ENCODE measurements at regions not wholly inside any gene's neighbourhood (a gene's known extent, or its start where the extent isn't known, plus 50 kb on each side); places are given as distances from the start of the nearest gene placed in this dataset.

DNA sequence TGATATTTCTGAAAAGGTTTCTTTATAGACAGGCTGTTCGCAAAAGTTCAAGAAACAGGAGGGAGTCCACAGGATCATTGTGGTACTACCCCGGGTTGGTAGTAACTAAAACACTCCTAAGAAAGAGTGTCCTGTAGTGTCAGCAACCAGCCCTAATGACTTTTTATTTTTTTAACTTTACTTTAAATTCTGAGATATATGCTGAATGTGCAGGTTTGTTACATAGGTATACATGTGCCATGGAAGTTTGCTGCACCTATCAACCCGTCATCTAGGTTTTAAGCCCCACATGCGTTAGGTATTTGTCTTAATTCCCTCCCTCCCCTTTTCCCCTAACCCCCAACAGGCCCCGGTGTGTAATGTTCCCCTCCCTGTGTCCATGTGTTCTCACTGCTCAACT lies 1396.9 kb upstream of the ZEB2 start:
- H3K4me3 ChIP-seq (ENCODE audit: low read depth in 1 of 3, low read length in 3 of 3) = no peak overlapping the region
- H3K36me3 ChIP-seq (ENCODE audit: control insufficient read depth in 3 of 3, insufficient read depth in 2 of 3, low read depth in 1 of 3, low read length in 3 of 3) = no peaks in the 10 kb centered on the region
- no peaks in the 10 kb centered on the region for H3K4me1 ChIP-seq (ENCODE audit: control insufficient read depth in 3 of 3, insufficient read depth in 2 of 3, low read depth in 1 of 3, low read length in 2 of 3)
- no peaks in the 10 kb centered on the region for H3K9me3 ChIP-seq (ENCODE audit: control insufficient read depth in 2 of 2, insufficient read depth in 1 of 2, low read depth in 1 of 2, low read length in 1 of 2)
- H3K27me3 ChIP-seq (ENCODE audit: control insufficient read depth in 3 of 3, insufficient read depth in 3 of 3, low read length in 3 of 3) = no peaks in the 10 kb centered on the region
- no peak for DNase-seq
- FAIRE-seq = no peak
- no peak overlapping the region for H3K27ac ChIP-seq (ENCODE audit: low read depth in 1 of 3, low read length in 2 of 3)
- WGBS, 3 donors = 87 to 95% (median 95%) methylated on average over 5 of the region's 5 CpGs

DNA sequence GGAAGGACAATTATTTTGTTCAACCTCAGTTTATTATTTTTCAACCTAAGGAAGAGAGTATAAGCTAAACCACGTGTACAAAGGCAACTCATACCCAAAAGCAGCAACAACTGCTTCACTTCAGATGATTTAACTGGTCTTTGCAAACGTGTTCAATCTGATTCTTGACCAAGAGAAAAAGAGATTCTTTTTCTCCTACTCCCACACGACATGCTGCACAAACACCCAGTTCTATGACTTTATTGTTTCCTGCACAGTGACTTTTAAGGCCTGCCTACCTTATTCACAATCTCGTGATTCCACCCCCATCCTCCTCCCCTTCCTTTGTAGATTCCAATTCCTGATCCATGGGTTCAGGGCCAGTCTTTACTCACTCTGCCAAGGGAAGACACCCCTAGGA lies 1394.8 kb upstream of the ZEB2 start:
- WGBS, 3 donors = 46 to 78% (median 56%) methylated on average over 4 of the region's 4 CpGs
- no peaks in the 10 kb centered on the region for H3K4me1 ChIP-seq (ENCODE audit: control insufficient read depth in 3 of 3, insufficient read depth in 2 of 3, low read depth in 1 of 3, low read length in 2 of 3)

DNA sequence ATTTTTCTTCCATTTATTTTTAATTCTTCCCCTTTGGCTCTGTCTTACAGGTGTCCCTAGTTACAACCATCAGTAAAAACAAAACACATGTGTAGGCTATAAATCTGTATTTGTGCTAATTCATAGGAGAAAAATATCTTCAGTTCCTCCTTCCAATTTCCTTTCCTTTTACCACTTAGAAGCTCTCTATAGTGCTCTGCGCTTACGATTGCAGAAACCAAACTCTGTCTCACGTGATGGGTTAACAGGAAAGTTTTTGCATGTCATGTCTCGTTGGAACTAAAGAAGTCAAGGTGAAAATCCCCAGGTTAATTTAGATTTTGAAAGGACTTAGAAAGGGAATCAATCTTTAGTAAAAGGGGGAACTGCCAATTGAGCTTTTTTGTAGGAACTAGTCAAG lies 1390.5 kb upstream of the ZEB2 start:
- WGBS, 3 donors = 61 to 75% (median 71%) methylated on average over 4 of the region's 4 CpGs
- FAIRE-seq = no peak

More for the DNA sequence above, 1394.8 kb upstream of the ZEB2 start:
- Histone ChIP-seq H3K27ac (ENCODE audit: low read depth in 1 of 3, low read length in 2 of 3) (no peak overlapping the region), H3K9me3 (ENCODE audit: control insufficient read depth in 2 of 2, insufficient read depth in 1 of 2, low read depth in 1 of 2, low read length in 1 of 2) (no peaks in the 10 kb centered on the region), H3K27me3 (ENCODE audit: control insufficient read depth in 3 of 3, insufficient read depth in 3 of 3, low read length in 3 of 3) (no peaks in the 10 kb centered on the region), H3K36me3 (ENCODE audit: control insufficient read depth in 3 of 3, insufficient read depth in 2 of 3, low read depth in 1 of 3, low read length in 3 of 3) (no peaks in the 10 kb centered on the region), H3K4me3 (ENCODE audit: low read depth in 1 of 3, low read length in 3 of 3) (no peak overlapping the region)
- FAIRE-seq = no peak
- DNase-seq = no peak

DNA sequence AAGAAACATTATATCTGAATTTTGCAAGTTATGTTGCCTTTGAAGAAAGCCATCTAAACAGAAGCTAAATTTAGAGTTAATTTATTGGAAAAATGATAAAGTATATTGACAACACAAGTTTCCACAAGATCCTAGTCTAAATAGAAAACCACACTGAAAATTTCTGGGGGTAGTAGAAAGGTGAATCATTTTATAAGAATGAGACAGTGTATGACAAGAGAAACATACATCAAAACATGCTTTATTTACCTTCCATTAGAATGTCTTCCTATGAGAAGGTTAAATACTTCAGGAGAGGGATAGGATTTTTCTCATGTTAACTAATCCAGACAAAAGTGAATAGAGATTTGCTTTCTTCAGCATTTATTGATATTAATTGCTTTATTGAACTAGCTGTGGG lies 1389.8 kb upstream of the ZEB2 start:
- H3K36me3 ChIP-seq (ENCODE audit: control insufficient read depth in 3 of 3, insufficient read depth in 2 of 3, low read depth in 1 of 3, low read length in 3 of 3) = no peaks in the 10 kb centered on the region
- FAIRE-seq = no peak

More for the DNA sequence above, 1390.5 kb upstream of the ZEB2 start:
- no peak for DNase-seq
- no peaks in the 10 kb centered on the region for H3K4me1 ChIP-seq (ENCODE audit: control insufficient read depth in 3 of 3, insufficient read depth in 2 of 3, low read depth in 1 of 3, low read length in 2 of 3)
- H3K27ac ChIP-seq (ENCODE audit: low read depth in 1 of 3, low read length in 2 of 3) = no peak overlapping the region
- H3K4me3 ChIP-seq (ENCODE audit: low read depth in 1 of 3, low read length in 3 of 3) = no peak overlapping the region
- H3K36me3 ChIP-seq (ENCODE audit: control insufficient read depth in 3 of 3, insufficient read depth in 2 of 3, low read depth in 1 of 3, low read length in 3 of 3) = no peaks in the 10 kb centered on the region
- H3K9me3 ChIP-seq (ENCODE audit: control insufficient read depth in 2 of 2, insufficient read depth in 1 of 2, low read depth in 1 of 2, low read length in 1 of 2) = no peaks in the 10 kb centered on the region
- H3K27me3 ChIP-seq (ENCODE audit: control insufficient read depth in 3 of 3, insufficient read depth in 3 of 3, low read length in 3 of 3) = no peaks in the 10 kb centered on the region

DNA sequence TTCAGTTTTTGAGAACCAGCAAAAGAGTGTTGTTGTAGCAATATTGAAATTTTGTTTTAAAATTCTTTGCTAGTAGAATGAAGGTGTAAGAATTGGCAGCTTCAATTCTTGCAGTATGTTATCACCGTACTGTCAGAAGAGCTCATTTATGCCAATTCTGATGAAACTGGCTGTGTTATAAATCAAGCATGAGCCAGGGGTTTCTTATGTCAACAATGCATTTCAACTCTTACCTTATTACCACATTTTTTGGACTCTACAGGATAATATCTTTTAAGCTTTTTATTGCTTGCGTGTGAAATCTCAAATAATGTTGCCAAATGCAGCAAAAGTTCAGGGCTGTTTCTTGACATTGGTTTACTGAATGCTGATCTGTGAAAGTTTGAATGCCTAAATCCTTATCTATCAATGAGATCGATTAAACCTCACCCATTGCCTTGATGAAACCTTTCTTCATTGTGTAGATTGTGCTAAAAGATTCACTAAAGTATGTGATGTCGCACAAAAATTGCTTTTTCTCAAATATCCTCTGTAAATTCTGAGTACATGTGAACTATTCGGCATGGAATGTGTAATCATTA lies 1389.3 kb upstream of the ZEB2 start:
- WGBS, 3 donors = 41 to 70% (median 54%) methylated on average over 5 of the region's 5 CpGs
- FAIRE-seq = no peak
- Histone ChIP-seq H3K27ac (ENCODE audit: low read depth in 1 of 3, low read length in 2 of 3) (no peak overlapping the region), H3K36me3 (ENCODE audit: control insufficient read depth in 3 of 3, insufficient read depth in 2 of 3, low read depth in 1 of 3, low read length in 3 of 3) (no peaks in the 10 kb centered on the region), H3K27me3 (ENCODE audit: control insufficient read depth in 3 of 3, insufficient read depth in 3 of 3, low read length in 3 of 3) (no peaks in the 10 kb centered on the region), H3K4me3 (ENCODE audit: low read depth in 1 of 3, low read length in 3 of 3) (no peak overlapping the region), H3K9me3 (ENCODE audit: control insufficient read depth in 2 of 2, insufficient read depth in 1 of 2, low read depth in 1 of 2, low read length in 1 of 2) (no peaks in the 10 kb centered on the region), H3K4me1 (ENCODE audit: control insufficient read depth in 3 of 3, insufficient read depth in 2 of 3, low read depth in 1 of 3, low read length in 2 of 3) (no peaks in the 10 kb centered on the region)
- no peak for DNase-seq

More for the DNA sequence above, 1389.8 kb upstream of the ZEB2 start:
- Histone ChIP-seq H3K27me3 (ENCODE audit: control insufficient read depth in 3 of 3, insufficient read depth in 3 of 3, low read length in 3 of 3) (no peaks in the 10 kb centered on the region), H3K27ac (ENCODE audit: low read depth in 1 of 3, low read length in 2 of 3) (no peak overlapping the region), H3K9me3 (ENCODE audit: control insufficient read depth in 2 of 2, insufficient read depth in 1 of 2, low read depth in 1 of 2, low read length in 1 of 2) (no peaks in the 10 kb centered on the region), H3K4me1 (ENCODE audit: control insufficient read depth in 3 of 3, insufficient read depth in 2 of 3, low read depth in 1 of 3, low read length in 2 of 3) (no peaks in the 10 kb centered on the region), H3K4me3 (ENCODE audit: low read depth in 1 of 3, low read length in 3 of 3) (no peak overlapping the region)
- DNase-seq = no peak

DNA sequence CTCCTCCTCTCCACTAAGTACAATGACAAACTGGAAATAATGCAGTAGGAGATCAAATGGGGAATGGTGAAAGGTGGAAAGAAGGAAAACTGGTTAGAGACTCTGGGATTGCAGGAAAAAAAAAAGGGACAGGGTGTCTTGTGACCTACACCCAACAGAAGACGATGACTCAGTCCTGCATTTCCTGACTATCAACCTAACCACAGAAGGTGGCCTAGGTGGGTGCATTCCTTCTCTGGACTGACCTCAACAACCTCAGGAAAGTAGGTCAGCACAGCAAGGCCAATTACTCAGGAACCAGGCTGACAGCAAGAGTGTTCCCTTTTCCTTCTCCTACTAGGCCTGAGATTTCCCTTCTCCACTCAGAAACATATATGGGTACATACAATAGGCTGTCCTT lies 1386.4 kb upstream of the ZEB2 start:
- H3K4me3 ChIP-seq (ENCODE audit: low read depth in 1 of 3, low read length in 3 of 3) = no peak overlapping the region
- H3K27ac ChIP-seq (ENCODE audit: low read depth in 1 of 3, low read length in 2 of 3) = no peak overlapping the region
- FAIRE-seq = no peak
- H3K36me3 ChIP-seq (ENCODE audit: control insufficient read depth in 3 of 3, insufficient read depth in 2 of 3, low read depth in 1 of 3, low read length in 3 of 3) = no peaks in the 10 kb centered on the region
- H3K27me3 ChIP-seq (ENCODE audit: control insufficient read depth in 3 of 3, insufficient read depth in 3 of 3, low read length in 3 of 3) = no peaks in the 10 kb centered on the region
- H3K4me1 ChIP-seq (ENCODE audit: control insufficient read depth in 3 of 3, insufficient read depth in 2 of 3, low read depth in 1 of 3, low read length in 2 of 3) = no peaks in the 10 kb centered on the region
- 53 to 71% (median 70%) methylated on average over 1 of the region's 1 CpG for WGBS, 3 donors
- peaks cover 0 to 5% of the 10 kb centered on the region in 2 donors for H3K9me3 ChIP-seq (ENCODE audit: control insufficient read depth in 2 of 2, insufficient read depth in 1 of 2, low read depth in 1 of 2, low read length in 1 of 2)
- no peak for DNase-seq

DNA sequence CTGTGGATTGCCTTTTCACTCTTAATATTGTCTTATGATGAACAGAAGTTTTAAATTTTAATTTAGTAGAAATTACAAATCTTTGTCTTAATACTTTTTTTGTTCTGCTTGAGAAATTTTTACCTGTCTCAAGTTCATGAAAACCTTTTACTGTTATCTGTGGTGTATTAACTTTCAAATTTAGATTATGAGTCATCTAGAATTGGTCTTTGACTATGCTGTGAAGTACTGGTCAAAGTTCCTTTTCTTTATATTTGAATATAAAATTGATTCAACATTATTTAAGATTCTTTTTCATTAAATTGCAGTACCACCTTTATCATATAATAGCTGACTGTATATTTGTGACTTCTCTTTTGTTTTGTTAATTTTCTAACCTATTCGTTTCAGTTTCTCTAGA lies 1385.5 kb upstream of the ZEB2 start:
- H3K36me3 ChIP-seq (ENCODE audit: control insufficient read depth in 3 of 3, insufficient read depth in 2 of 3, low read depth in 1 of 3, low read length in 3 of 3) = no peaks in the 10 kb centered on the region
- peak; percentile 91 for FAIRE-seq
- no peaks in the 10 kb centered on the region for H3K4me1 ChIP-seq (ENCODE audit: control insufficient read depth in 3 of 3, insufficient read depth in 2 of 3, low read depth in 1 of 3, low read length in 2 of 3)
- DNase-seq = no peak
- H3K27ac ChIP-seq (ENCODE audit: low read depth in 1 of 3, low read length in 2 of 3) = no peak overlapping the region
- WGBS, 3 donors = 64 to 79% (median 72%) methylated on average over 1 of the region's 1 CpG
- peaks cover 0 to 5% of the 10 kb centered on the region in 2 donors for H3K9me3 ChIP-seq (ENCODE audit: control insufficient read depth in 2 of 2, insufficient read depth in 1 of 2, low read depth in 1 of 2, low read length in 1 of 2)
- no peak overlapping the region for H3K4me3 ChIP-seq (ENCODE audit: low read depth in 1 of 3, low read length in 3 of 3)
- H3K27me3 ChIP-seq (ENCODE audit: control insufficient read depth in 3 of 3, insufficient read depth in 3 of 3, low read length in 3 of 3) = no peaks in the 10 kb centered on the region

DNA sequence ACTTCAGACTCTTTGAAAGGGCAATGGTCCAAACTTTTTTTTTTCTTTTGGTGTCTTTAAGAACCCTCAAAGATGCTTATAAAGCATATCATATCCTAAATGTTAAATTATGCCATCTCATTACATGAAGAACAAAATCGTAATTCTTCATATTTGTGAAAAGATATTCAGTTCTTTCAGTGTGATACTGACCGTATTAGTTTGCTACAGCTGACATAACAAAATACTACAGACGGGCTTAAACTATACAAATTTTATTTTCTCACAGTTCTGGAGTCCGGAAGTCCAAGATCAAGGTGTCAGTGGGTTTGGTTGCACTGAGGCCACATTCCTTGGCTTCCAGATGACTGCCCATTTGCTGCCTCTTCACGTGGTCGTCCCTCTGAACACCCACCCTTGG lies 1377.2 kb upstream of the ZEB2 start:
- no peaks in the 10 kb centered on the region for H3K36me3 ChIP-seq (ENCODE audit: control insufficient read depth in 3 of 3, insufficient read depth in 2 of 3, low read depth in 1 of 3, low read length in 3 of 3)
- no peak for DNase-seq
- no peak for FAIRE-seq
- H3K4me1 ChIP-seq (ENCODE audit: control insufficient read depth in 3 of 3, insufficient read depth in 2 of 3, low read depth in 1 of 3, low read length in 2 of 3) = no peaks in the 10 kb centered on the region
- no peaks in the 10 kb centered on the region for H3K27me3 ChIP-seq (ENCODE audit: control insufficient read depth in 3 of 3, insufficient read depth in 3 of 3, low read length in 3 of 3)
- H3K27ac ChIP-seq (ENCODE audit: low read depth in 1 of 3, low read length in 2 of 3) = no peak overlapping the region
- peaks cover 0 to 3% of the 10 kb centered on the region in 2 donors for H3K9me3 ChIP-seq (ENCODE audit: control insufficient read depth in 2 of 2, insufficient read depth in 1 of 2, low read depth in 1 of 2, low read length in 1 of 2)
- H3K4me3 ChIP-seq (ENCODE audit: low read depth in 1 of 3, low read length in 3 of 3) = no peak overlapping the region
- 83 to 93% (median 88%) methylated on average over 6 of the region's 6 CpGs for WGBS, 3 donors

DNA sequence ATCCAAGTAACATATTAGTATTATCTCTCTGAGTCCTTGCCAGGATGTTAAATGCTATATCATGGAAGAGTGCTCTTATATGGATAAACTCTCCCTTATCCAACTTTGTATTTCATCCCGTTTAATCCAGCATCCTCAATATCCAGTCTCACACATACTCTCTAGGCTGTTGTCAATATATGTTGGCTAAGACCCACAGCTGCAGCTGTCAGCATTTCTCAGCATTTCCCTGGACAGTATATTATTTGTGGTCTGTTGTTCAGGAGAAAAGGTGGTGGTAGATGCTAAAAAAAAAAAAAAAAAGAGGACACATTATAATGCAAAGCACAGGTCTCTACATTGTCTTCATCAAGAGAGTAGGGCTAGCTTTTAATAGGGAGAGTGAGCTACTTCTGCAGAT lies 1368.0 kb upstream of the ZEB2 start:
- no peak overlapping the region for H3K4me3 ChIP-seq (ENCODE audit: low read depth in 1 of 3, low read length in 3 of 3)
- WGBS, 3 donors = 57 to 88% (median 73%) methylated on average over 1 of the region's 1 CpG
- DNase-seq = no peak

More for the DNA sequence above, 1368.0 kb upstream of the ZEB2 start:
- no peaks in the 10 kb centered on the region for H3K4me1 ChIP-seq (ENCODE audit: control insufficient read depth in 3 of 3, insufficient read depth in 2 of 3, low read depth in 1 of 3, low read length in 2 of 3)
- no peaks in the 10 kb centered on the region for H3K27me3 ChIP-seq (ENCODE audit: control insufficient read depth in 3 of 3, insufficient read depth in 3 of 3, low read length in 3 of 3)
- no peak for FAIRE-seq
- H3K36me3 ChIP-seq (ENCODE audit: control insufficient read depth in 3 of 3, insufficient read depth in 2 of 3, low read depth in 1 of 3, low read length in 3 of 3) = no peaks in the 10 kb centered on the region
- H3K9me3 ChIP-seq (ENCODE audit: control insufficient read depth in 2 of 2, insufficient read depth in 1 of 2, low read depth in 1 of 2, low read length in 1 of 2) = no peaks in the 10 kb centered on the region
- H3K27ac ChIP-seq (ENCODE audit: low read depth in 1 of 3, low read length in 2 of 3) = no peak overlapping the region
